ENCODE measurements at regions not wholly inside any gene's neighbourhood (a gene's known extent, or its start where the extent isn't known, plus 50 kb on each side); places are given as distances from the start of the nearest gene placed in this dataset.

GRCh38 chr6:115667478-115668026, 393.1 kb downstream of the FRK start:
- intact Hi-C loops (cut with micrococcal nuclease), result no loop called here
- Histone ChIP-seq H2AFZ (ENCODE audit: low read depth, low read length, poor library complexity, severe bottlenecking) (no peak overlapping the region), H3K9me3 (ENCODE audit: control insufficient read depth in 1 of 2, insufficient read depth in 1 of 2, low read depth in 1 of 2, low read length in 2 of 2) (no peaks in the 10 kb centered on the region), H3K79me2 (ENCODE audit: insufficient read depth, low read length) (no peaks in the 10 kb centered on the region), H3K4me2 (ENCODE audit: low read length) (no peak overlapping the region), H3K9ac (ENCODE audit: low read length) (no peak overlapping the region), H3K27me3 (ENCODE audit: insufficient read depth, low read length) (peaks cover 5% of the 10 kb centered on the region; the same call in 1 of the 2 replicates), H3K36me3 (ENCODE audit: control insufficient read depth in 1 of 2, insufficient read depth in 2 of 2, low read length in 2 of 2) (no peaks in the 10 kb centered on the region), H3K27ac (ENCODE audit: low read depth, low read length) (no peak overlapping the region), H3K4me1 (ENCODE audit: control insufficient read depth in 1 of 2, insufficient read depth in 2 of 2, low read length in 2 of 2) (no peaks in the 10 kb centered on the region), H3K4me3 (replicated peaks in 1 of 2; ENCODE audit: low read depth in 1 of 2, low read length in 2 of 2) (no peak overlapping the region), H4K20me1 (ENCODE audit: insufficient read depth) (no peaks in the 10 kb centered on the region), H3K9me2 (ENCODE audit: insufficient read depth) (no peaks in the 10 kb centered on the region)
- BruUV-seq (replicated peaks), result no TSS peak
- RAD21 ChIA-PET (ENCODE audit: low non-redundant PET in 1 of 2, low total read pairs in 2 of 2, uncharacterized antibody in 2 of 2, unreplicated experiment in 2 of 2), result no interaction called here
- DNase-seq (ENCODE audit: low read depth, low spot score) (no peak), ATAC-seq (no peak)
- CTCF ChIA-PET, result no interaction called here
- POLR2A ChIA-PET, result no interaction called here
- TF ChIP-seq ZNF274 (IDR thresholded peaks at IDR 0.05; ENCODE audit: low read depth, low read length), result no peak
- TF ChIP-seq ELF1 (IDR thresholded peaks at IDR 0.05; ENCODE audit: borderline replicate concordance, low read depth), result no peak
- TF ChIP-seq EZH2 (IDR thresholded peaks at IDR 0.05), result no peak
- no peak for TF ChIP-seq YY1 (IDR thresholded peaks at IDR 0.05; ENCODE audit: extremely low read depth, insufficient replicate concordance, low read depth, low read length)
- TF ChIP-seq FOSL1 (IDR thresholded peaks at IDR 0.05; ENCODE audit: low read depth), result no peak
- TF ChIP-seq CEBPB (IDR thresholded peaks at IDR 0.05; ENCODE audit: low read depth), result no peak
- no peak for TF ChIP-seq EZH2phosphoT487 (IDR thresholded peaks at IDR 0.05; ENCODE audit: borderline replicate concordance)
- no peak for TF ChIP-seq SIN3A (IDR thresholded peaks at IDR 0.05; ENCODE audit: low read depth)
- TF ChIP-seq TCF7L2 (IDR thresholded peaks at IDR 0.05; ENCODE audit: borderline replicate concordance, extremely low read depth, insufficient read depth, insufficient read length), result no peak
- TF ChIP-seq JUND (IDR thresholded peaks at IDR 0.05), result no peak
- TF ChIP-seq MAX (IDR thresholded peaks at IDR 0.05), result no peak
- TF ChIP-seq EGR1 (IDR thresholded peaks at IDR 0.05; ENCODE audit: low read depth), result no peak
- no peak for TF ChIP-seq RAD21 (IDR thresholded peaks at IDR 0.05; ENCODE audit: low read depth)
- no peak for TF ChIP-seq ZFX (IDR thresholded peaks at IDR 0.05)
